ENCODE measurements at regions not wholly inside any gene's neighbourhood (a gene's known extent, or its start where the extent isn't known, plus 50 kb on each side); places are given as distances from the start of the nearest gene placed in this dataset.

- TF ChIP-seq EZH2 (IDR thresholded peaks at IDR 0.05; ENCODE audit: low read depth) (no peak), CTCF (conservative IDR thresholded peaks at IDR 0.05) (no peak)
Measured at GRCh38 chr2:128543036-128543435, 224.4 kb upstream of the HS6ST1 start.
